B cell (primary cell): ENCODE measurements at regions not wholly inside any gene's neighbourhood (a gene's known extent, or its start where the extent isn't known, plus 50 kb on each side); places are given as distances from the start of the nearest gene placed in this dataset.
"Not testable (repeated sequence)": the region's sequence is repeated elsewhere in the genome, so short reads cannot be mapped to it uniquely, and the experiment has no call there.

Experiments used
- ATAC-seq: fragments of 200-7000 bp; cut with Tn5 transposase; one replicate; pipeline ENCODE4 v1.10.0; 2021; ENCODE audit warnings: low read depth, mild to moderate bottlenecking, moderate number of reproducible peaks, moderate library complexity
- CTCF ChIA-PET: fragments of 350-600 bp; sonication (Branson Sonifier 250); formaldehyde crosslinking; loops from one replicate; lab custom pipeline; 2021; ENCODE audit warnings: antibody characterized with exemption, inconsistent platforms; lab: Charles Lee
- POLR2A ChIA-PET: fragments of 350-600 bp; sonication (Branson Sonifier 250); formaldehyde crosslinking; loops from one replicate; lab custom pipeline; 2021; ENCODE audit warnings: antibody characterized with exemption; lab: Charles Lee
- DNase-seq: peaks from one replicate; pipeline ENCODE4 v3.0.0; 2013
- H2AFZ ChIP-seq: 2 replicates; pipeline ENCODE4 v1.6.1; 2012; ENCODE audit warnings: mild to moderate bottlenecking, low read depth, low read length; ENCODE audit not compliant: insufficient read depth, poor library complexity, severe bottlenecking
- H3K27ac ChIP-seq, 2 donors: 1 replicate in 1 of 2; 2 replicates in 1 of 2; pipeline ENCODE4 v1.5.1; 2012 to 2013; ENCODE audit warnings: low read length in 2 of 2, mild to moderate bottlenecking in 2 of 2, moderate library complexity in 1 of 2
- H3K27me3 ChIP-seq, 4 experiments: fragments of 200-600 bp in 1 of 4; sonication (generic) in 1 of 4; replicated peaks in 1 of 4; 1 replicate in 2 of 4; 2 replicates in 2 of 4; pipeline versions ENCODE4 v1.6.1 to v1.7.0; 2013 to 2016; ENCODE audit warnings: low read length in 3 of 4, mild to moderate bottlenecking in 2 of 4, mixed read lengths in 1 of 4, moderate library complexity in 1 of 4; ENCODE audit not compliant: insufficient read depth in 4 of 4, control insufficient read depth in 3 of 4; ENCODE audit errors: control extremely low read depth in 1 of 4
- H3K36me3 ChIP-seq, 2 experiments: replicated peaks in 1 of 2; 1 replicate in 1 of 2; 2 replicates in 1 of 2; pipeline versions ENCODE4 v1.6.1 to v1.7.1; 2013; ENCODE audit warnings: low read length in 1 of 2; ENCODE audit not compliant: insufficient read depth in 2 of 2, control insufficient read depth in 1 of 2; ENCODE audit errors: control extremely low read depth in 1 of 2, extremely low read depth in 1 of 2
- H3K4me1 ChIP-seq, 2 donors: fragments of 200-600 bp in 1 of 2; sonication (generic) in 1 of 2; 1 replicate in 1 of 2; 2 replicates in 1 of 2; pipeline versions ENCODE4 v1.5.1 to v1.6.1; 2013 to 2017; ENCODE audit warnings: low read length in 2 of 2; ENCODE audit not compliant: control insufficient read depth in 2 of 2, insufficient read depth in 2 of 2
- H3K4me2 ChIP-seq: replicated peaks from 2 replicates; pipeline ENCODE3; 2012; ENCODE audit warnings: mild to moderate bottlenecking, low read depth, low read length; ENCODE audit not compliant: poor library complexity, severe bottlenecking
- H3K4me3 ChIP-seq, 5 experiments: fragments of 200-600 bp in 1 of 5; sonication (generic) in 1 of 5; 1 replicate in 3 of 5; 2 replicates in 2 of 5; pipeline versions ENCODE4 v1.5.1 to v1.7.0; 2011 to 2016; ENCODE audit warnings: low read length in 4 of 5, mild to moderate bottlenecking in 4 of 5, low read depth in 2 of 5, control low read depth in 1 of 5, moderate library complexity in 1 of 5; ENCODE audit not compliant: insufficient read depth in 1 of 5; ENCODE audit errors: control extremely low read depth in 1 of 5, extremely low read depth in 1 of 5
- H3K79me2 ChIP-seq: fragments of 200-600 bp; sonication (generic); one replicate; pipeline ENCODE4 v1.6.0; 2016; ENCODE audit warnings: low read length; ENCODE audit not compliant: control insufficient read depth, insufficient read depth
- H3K9ac ChIP-seq: fragments of 200-600 bp; sonication (generic); 2 replicates; pipeline ENCODE4 v1.6.1; 2017; ENCODE audit warnings: mild to moderate bottlenecking, low read length, moderate library complexity
- H3K9me3 ChIP-seq, 3 donors: one replicate each; pipeline versions ENCODE4 v1.6.1 to v1.7.1; 2013; ENCODE audit warnings: low read length in 2 of 3; ENCODE audit not compliant: control insufficient read depth in 2 of 3, insufficient read depth in 1 of 3; ENCODE audit errors: control extremely low read depth in 1 of 3
- H4K20me1 ChIP-seq: 2 replicates; pipeline ENCODE4 v1.6.0; 2012; ENCODE audit warnings: mild to moderate bottlenecking, low read length; ENCODE audit not compliant: insufficient read depth, control insufficient read depth, poor library complexity, severe bottlenecking
- H3K27ac Mint-ChIP-seq: one replicate; pipeline ENCODE4 v1.8.0; 2021; ENCODE audit warnings: mixed read lengths
- H3K27me3 Mint-ChIP-seq: one replicate; pipeline ENCODE4 v1.8.0; 2021; ENCODE audit warnings: mixed read lengths
- H3K4me1 Mint-ChIP-seq: one replicate; pipeline ENCODE4 v1.8.0; 2021; ENCODE audit warnings: mixed read lengths
- H3K4me3 Mint-ChIP-seq: one replicate; pipeline ENCODE4 v1.8.0; 2021; ENCODE audit warnings: mixed read lengths
- H3K9me3 Mint-ChIP-seq: one replicate; pipeline ENCODE4 v1.8.0; 2022; ENCODE audit warnings: mixed read lengths; ENCODE audit not compliant: insufficient read depth
- CTCF ChIP-seq: fragments of 200-600 bp; IDR thresholded peaks from one replicate; pipeline ENCODE4 v1.8.0; 2022; ENCODE audit warnings: antibody characterized with exemption, mild to moderate bottlenecking
- WGBS: methylation state at CpG from one replicate; pipeline ENCODE4 v1.1.5; 2013; ENCODE audit warnings: missing lambda C conversion rate; ENCODE audit not compliant: insufficient coverage; 5-methylcytosine and 5-hydroxymethylcytosine counted together
- intact Hi-C: fragments of 100-400 bp; cut with micrococcal nuclease; formaldehyde crosslinking; loops from one replicate; pipeline ENCODE4 v1.10.0; 2022

- H3K4me1 ChIP-seq = peaks cover 4 to 11% of the 10 kb centered on the region in 2 donors
Measured at GRCh38 chr21:5123655-5124054, 5397.7 kb upstream of the TPTE start.

GRCh38 chr21:5128261-5128660 is 5393.1 kb upstream of the TPTE start:
- H3K4me1 Mint-ChIP-seq, H3K79me2 ChIP-seq, H3K4me2 ChIP-seq, H4K20me1 ChIP-seq, intact Hi-C loops, CTCF ChIA-PET, H3K27ac ChIP-seq, H3K27me3 Mint-ChIP-seq, POLR2A ChIA-PET, H3K9me3 Mint-ChIP-seq, H3K36me3 ChIP-seq, H3K27me3 ChIP-seq, H3K4me1 ChIP-seq, H3K9me3 ChIP-seq: not testable (repeated sequence)
- H2AFZ ChIP-seq = peak overlapping the region; percentile 16
- Mint-ChIP-seq H3K27ac (peak overlapping the region; percentile 68), H3K4me3 (peak overlapping the region; percentile 71)
- ATAC-seq (peak; percentile 81), DNase-seq (peak; percentile 93)
- H3K9ac ChIP-seq = peak overlapping the region; percentile 50
- WGBS = 3% methylated on average over 8 of the region's 42 CpGs
- H3K4me3 ChIP-seq = peak overlapping the region in 4 of 5 experiments; percentile 32 to 54 (median 47)

More at GRCh38 chr21:5123655-5124054, 5397.7 kb upstream of the TPTE start:
- H3K9ac ChIP-seq, CTCF ChIA-PET, H4K20me1 ChIP-seq, DNase-seq, H3K4me2 ChIP-seq, H3K27ac ChIP-seq, H3K4me3 ChIP-seq, H3K27ac Mint-ChIP-seq, H3K79me2 ChIP-seq, H3K36me3 ChIP-seq, H3K27me3 Mint-ChIP-seq, H3K9me3 Mint-ChIP-seq, intact Hi-C loops, H3K4me1 Mint-ChIP-seq, POLR2A ChIA-PET, H3K27me3 ChIP-seq, H3K4me3 Mint-ChIP-seq, H3K9me3 ChIP-seq, H2AFZ ChIP-seq: not testable (repeated sequence)
- TF ChIP-seq CTCF = peak; percentile 43
- WGBS = no CpG with 5 or more reads among the region's 16 CpGs
- ATAC-seq = peak; percentile 60

- H3K79me2 ChIP-seq, H3K9me3 Mint-ChIP-seq, H3K27ac Mint-ChIP-seq, H3K36me3 ChIP-seq, H3K27me3 Mint-ChIP-seq, H3K4me2 ChIP-seq, H3K9ac ChIP-seq, H3K4me3 ChIP-seq, H3K9me3 ChIP-seq, H3K27me3 ChIP-seq, H3K27ac ChIP-seq, H4K20me1 ChIP-seq, DNase-seq, H3K4me3 Mint-ChIP-seq, H3K4me1 Mint-ChIP-seq, POLR2A ChIA-PET, CTCF ChIA-PET, intact Hi-C loops, H3K4me1 ChIP-seq, ATAC-seq, H2AFZ ChIP-seq: not testable (repeated sequence)
- WGBS = no CpG with 5 or more reads among the region's 19 CpGs
Measured at GRCh38 chr21:5133824-5134223, 5387.6 kb upstream of the TPTE start.

GRCh38 chr21:5136406-5136805 is 5385.0 kb upstream of the TPTE start:
- H3K4me3 ChIP-seq, ATAC-seq, H3K4me1 ChIP-seq, H3K27me3 Mint-ChIP-seq, H3K36me3 ChIP-seq, H3K4me1 Mint-ChIP-seq, H4K20me1 ChIP-seq, H2AFZ ChIP-seq, H3K4me2 ChIP-seq, H3K27me3 ChIP-seq, H3K9ac ChIP-seq, H3K79me2 ChIP-seq, H3K27ac ChIP-seq, H3K9me3 Mint-ChIP-seq, CTCF ChIA-PET, H3K9me3 ChIP-seq, POLR2A ChIA-PET, DNase-seq, H3K4me3 Mint-ChIP-seq, H3K27ac Mint-ChIP-seq, intact Hi-C loops: not testable (repeated sequence)
- WGBS = no CpG with 5 or more reads among the region's 8 CpGs
